Prostate gland (tissue), 2 donors: ENCODE measurements at regions not wholly inside any gene's neighbourhood (a gene's known extent, or its start where the extent isn't known, plus 50 kb on each side); places are given as distances from the start of the nearest gene placed in this dataset.

ENCODE experiments used
- CTCF ChIP-seq, 4 experiments: fragments of 200-600 bp in 2 of 4; fragments of 450-650 bp in 2 of 4; sonication (generic) in 2 of 4; IDR thresholded peaks; 1 replicate in 3 of 4; 2 replicates in 1 of 4; pipeline ENCODE4 v1.5.1; 2016 to 2019; ENCODE audit warnings: antibody characterized with exemption in 4 of 4, mild to moderate bottlenecking in 2 of 4, moderate library complexity in 2 of 4
- POLR2A ChIP-seq: fragments of 450-650 bp; IDR thresholded peaks from one replicate; pipeline ENCODE4 v1.6.1; 2016; ENCODE audit warnings: antibody characterized with exemption, mild to moderate bottlenecking
- POLR2AphosphoS5 ChIP-seq: sonication (generic); formaldehyde crosslinking; IDR thresholded peaks from one replicate; pipeline ENCODE4 v1.6.1; 2017; ENCODE audit warnings: antibody characterized with exemption

GRCh38 chr12:111064982-111065381 is 144.6 kb upstream of the MYL2 start:
- TF ChIP-seq POLR2A (no peak), CTCF (IDR thresholded peaks at IDR 0.05) (no peak), POLR2AphosphoS5 (no peak)
